ENCODE measurements at regions not wholly inside any gene's neighbourhood (a gene's known extent, or its start where the extent isn't known, plus 50 kb on each side); places are given as distances from the start of the nearest gene placed in this dataset.

DNA sequence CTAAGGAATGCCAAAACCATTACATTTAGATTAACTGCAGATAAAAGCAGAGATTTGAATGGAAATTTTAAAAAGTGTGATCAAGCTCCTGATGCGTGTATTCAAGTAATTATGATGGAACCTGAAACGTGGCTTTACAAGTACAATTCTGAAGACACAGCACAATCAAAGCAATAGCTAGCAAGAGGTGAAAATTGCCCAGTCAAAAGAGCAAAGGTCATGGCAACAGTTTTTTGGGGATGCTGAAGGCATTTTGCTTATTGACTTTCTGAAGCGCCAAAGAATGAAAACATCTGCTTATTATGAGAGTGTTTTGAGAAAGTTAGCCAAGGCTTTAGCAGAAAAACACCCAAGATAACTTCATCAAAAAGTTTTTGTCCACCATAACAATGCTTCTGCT is 389.6 kb upstream of the TENM4 start:
- ATAC-seq (no peak), DNase-seq (no peak)
- intact Hi-C loops (cut with DNase I, micrococcal nuclease) = no loop called here

- DNase-seq (no peak), ATAC-seq (no peak)
- intact Hi-C loops (cut with DNase I, micrococcal nuclease) = no loop called here
These were observed 389.1 kb upstream of the TENM4 start for GRCh38 chr11:79829891-79830290.

DNA sequence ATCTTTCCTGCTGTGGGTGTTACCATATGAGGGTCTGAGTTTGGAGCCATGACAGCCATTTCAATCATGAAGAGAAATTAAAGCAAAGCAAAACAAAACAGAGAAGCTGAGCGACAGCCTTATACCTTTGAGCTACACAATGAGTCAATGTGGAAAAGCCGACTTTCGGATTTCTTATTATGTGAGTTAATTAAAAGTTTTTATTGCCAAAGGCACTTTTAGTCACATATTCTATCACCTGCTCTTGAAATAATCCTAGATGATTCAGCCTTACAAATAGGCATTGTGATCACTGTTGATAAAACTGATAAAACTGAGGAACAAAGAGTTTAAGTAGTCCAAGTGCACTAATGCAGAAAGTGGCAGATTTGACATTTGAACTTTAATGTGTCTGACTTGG is 381.9 kb upstream of the TENM4 start:
- intact Hi-C loops (cut with DNase I, micrococcal nuclease) = no loop called here
- DNase-seq (no peak), ATAC-seq (no peak)

GRCh38 chr11:79813551-79813950 is 372.7 kb upstream of the TENM4 start:
- DNase-seq = no peak
- no peak for ATAC-seq
- intact Hi-C loops (cut with DNase I, micrococcal nuclease) = no loop called here

- intact Hi-C loops (cut with DNase I, micrococcal nuclease) = no loop called here
- ATAC-seq (peak; percentile 52), DNase-seq (no peak)
These were observed 368.7 kb upstream of the TENM4 start for GRCh38 chr11:79809487-79809886.

DNA sequence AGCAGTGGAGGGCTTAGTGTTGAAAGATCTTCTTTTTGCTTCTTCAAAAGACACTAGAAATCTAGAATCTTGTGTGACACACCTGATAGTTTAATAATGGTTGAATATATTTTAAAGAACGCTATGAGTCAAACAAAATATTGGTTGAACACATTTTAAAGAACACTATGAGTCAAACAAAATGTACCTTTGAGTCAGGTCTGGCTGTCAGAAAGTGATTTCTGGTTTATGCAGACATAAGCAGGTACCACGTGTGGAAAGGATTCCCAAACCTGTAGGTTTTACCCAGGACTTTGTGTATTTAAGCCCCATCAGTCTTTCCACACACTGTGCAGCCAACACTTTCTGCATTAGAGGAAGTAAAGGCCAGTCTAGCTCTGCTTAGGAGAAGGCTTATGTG is 366.7 kb upstream of the TENM4 start:
- no peak for DNase-seq
- intact Hi-C loops (cut with DNase I, micrococcal nuclease) = no loop called here
- ATAC-seq = no peak

GRCh38 chr11:79796704-79797103 is 355.9 kb upstream of the TENM4 start:
- DNase-seq (no peak), ATAC-seq (no peak)
- intact Hi-C loops (cut with DNase I, micrococcal nuclease) = no loop called here

GRCh38 chr11:79794484-79795393 is 353.9 kb upstream of the TENM4 start:
- intact Hi-C loops (cut with DNase I, micrococcal nuclease) = no loop called here
- DNase-seq = no peak
- ATAC-seq = no peak

- intact Hi-C loops (cut with DNase I, micrococcal nuclease) = no loop called here
- ATAC-seq = no peak
- no peak for DNase-seq
These were observed 353.2 kb upstream of the TENM4 start for GRCh38 chr11:79794057-79794456.

GRCh38 chr11:79786961-79787360 is 346.1 kb upstream of the TENM4 start:
- intact Hi-C loops (cut with DNase I, micrococcal nuclease) = no loop called here
- DNase-seq (no peak), ATAC-seq (no peak)

DNA sequence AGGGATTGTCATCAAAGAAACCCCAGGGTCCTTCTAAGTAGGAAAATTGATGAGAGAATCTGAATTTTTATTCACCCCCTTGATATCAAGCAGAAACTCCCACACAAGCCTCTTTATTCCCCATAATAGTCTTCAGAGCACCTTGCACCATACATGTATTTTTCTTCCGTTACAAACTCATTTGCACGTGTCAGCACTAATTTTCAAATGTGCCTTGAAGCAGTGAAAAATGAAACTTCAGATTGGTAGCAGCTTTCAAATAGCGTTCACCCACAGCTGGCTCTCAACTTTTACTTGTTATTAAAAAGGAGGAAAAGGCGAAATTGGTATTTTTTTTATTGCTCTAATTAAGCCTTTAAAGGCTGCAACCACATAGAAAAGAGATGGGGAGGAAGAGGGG is 343.0 kb upstream of the TENM4 start:
- DNase-seq = no peak
- no peak for ATAC-seq
- intact Hi-C loops (cut with DNase I, micrococcal nuclease) = no loop called here

DNA sequence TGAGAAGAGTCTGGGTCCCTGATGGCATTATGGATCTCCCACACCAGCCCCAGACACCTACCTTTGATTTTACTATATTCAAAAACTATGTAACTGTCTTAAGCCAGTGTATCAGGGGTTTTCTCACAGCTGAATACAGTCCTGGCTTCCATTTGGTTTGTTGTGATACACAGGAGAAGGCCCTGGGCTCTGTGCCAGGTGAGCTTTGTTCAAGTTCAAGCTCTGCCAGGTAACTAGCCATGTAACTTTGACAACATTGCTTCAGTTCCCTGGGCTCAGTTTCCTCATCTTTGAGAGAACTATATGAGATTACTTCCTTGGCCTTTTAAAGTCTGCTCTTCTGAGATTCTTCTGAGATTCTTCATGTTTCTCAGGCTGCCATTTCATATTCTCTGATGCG is 327.5 kb upstream of the TENM4 start:
- intact Hi-C loops (cut with DNase I, micrococcal nuclease) = no loop called here
- peak; percentile 60 for ATAC-seq
- DNase-seq = peak in 1 of 2 donors; percentile 53

DNA sequence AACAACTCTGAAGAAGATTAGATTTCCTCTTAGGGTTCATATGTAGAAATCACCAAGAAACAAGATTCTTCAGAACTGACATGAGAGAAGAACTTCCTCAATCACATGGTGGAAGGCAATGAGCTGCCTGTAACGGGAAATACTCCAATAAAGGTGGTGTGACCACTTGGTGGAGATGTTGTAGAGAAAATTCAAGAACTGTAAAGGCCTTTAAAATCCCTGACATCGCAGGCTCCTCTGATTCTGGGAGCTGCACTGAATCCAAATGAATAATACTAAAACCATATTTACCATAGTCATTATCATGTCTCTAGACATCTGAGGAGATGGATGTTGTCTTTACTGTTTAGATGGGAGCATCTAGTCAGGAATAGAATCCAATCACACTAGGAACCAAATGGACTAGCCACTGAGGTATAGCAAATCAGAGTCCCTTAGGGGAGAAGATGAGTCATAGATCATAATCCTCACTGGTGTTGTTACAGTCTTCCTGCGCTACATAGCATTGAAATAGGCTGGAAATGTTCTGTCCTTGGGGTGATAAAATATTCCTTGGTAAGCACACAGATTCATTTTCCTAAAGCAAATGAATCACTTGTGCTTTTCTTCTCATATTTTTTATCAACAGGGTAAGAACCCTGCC is 321.6 kb upstream of the TENM4 start:
- ATAC-seq (peak; percentile 54), DNase-seq (no peak)
- intact Hi-C loops (cut with DNase I, micrococcal nuclease) = no loop called here

- intact Hi-C loops (cut with DNase I, micrococcal nuclease) = no loop called here
- no peak for ATAC-seq
- no peak for DNase-seq
These were observed 317.5 kb upstream of the TENM4 start for GRCh38 chr11:79758325-79758724.

DNA sequence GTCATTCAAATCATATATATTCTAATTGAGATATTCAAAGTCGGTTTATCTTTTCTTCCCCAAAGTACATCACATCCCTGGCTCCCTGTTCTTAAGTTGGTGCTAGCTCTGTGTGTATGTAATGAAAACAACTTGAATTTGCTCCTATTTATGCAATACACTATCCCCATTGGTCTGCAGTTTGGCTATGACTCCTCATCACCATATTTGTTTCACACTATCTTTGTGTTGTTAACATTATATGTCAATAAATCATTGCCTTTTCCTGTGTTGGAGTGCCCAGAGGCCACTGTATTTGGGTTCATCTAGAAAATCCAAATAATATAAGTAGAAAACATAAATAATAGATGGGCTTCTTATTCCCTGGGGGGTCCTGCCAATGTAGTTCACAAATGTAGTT is 306.6 kb upstream of the TENM4 start:
- intact Hi-C loops (cut with DNase I, micrococcal nuclease) = no loop called here
- DNase-seq (no peak), ATAC-seq (no peak)

GRCh38 chr11:79744941-79745340 is 304.1 kb upstream of the TENM4 start:
- ATAC-seq (no peak), DNase-seq (no peak)
- intact Hi-C loops (cut with DNase I, micrococcal nuclease) = no loop called here

DNA sequence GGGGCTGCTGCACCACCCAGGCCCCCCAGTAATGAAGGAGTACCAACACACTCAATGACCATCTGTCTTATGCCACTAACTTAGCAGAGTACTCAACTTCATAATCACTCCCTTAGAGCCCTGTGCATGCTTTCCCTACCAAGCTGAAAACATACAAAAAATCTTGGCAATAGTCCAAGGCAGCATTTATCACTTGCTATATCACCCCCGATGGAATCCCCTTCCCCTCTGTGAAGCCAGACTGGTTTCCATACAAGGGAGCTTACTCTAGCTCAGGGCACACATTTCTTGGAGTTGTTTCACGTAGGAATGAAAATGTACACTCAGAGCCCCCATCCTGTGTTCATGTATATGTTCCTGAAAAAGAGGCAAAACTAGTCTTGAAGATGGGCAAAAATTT is 301.3 kb upstream of the TENM4 start:
- intact Hi-C loops (cut with DNase I, micrococcal nuclease) = no loop called here
- ATAC-seq (no peak), DNase-seq (no peak)

- no peak for DNase-seq
- ATAC-seq = no peak
- intact Hi-C loops (cut with DNase I, micrococcal nuclease) = no loop called here
These were observed 298.8 kb upstream of the TENM4 start for GRCh38 chr11:79739591-79739990.

DNA sequence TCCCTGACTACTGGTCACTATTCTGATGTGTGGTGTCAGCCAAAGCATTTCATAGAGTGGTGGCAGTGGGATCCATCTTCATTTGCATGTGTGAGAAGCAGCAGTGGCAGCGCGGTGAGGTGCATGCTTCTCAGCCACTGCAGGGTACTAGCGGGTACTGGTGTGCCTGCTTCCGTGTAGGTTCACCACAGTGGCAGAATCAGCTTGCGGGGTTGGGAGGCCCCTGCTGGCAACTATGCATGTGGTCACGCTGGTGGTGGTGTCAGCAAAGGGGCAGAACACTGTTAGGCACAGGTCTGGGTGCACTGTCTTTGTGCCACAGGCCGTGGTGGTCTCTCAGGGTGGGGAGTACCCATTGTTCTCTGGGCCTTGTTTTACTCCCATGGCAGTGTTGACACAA is 286.4 kb upstream of the TENM4 start:
- DNase-seq = no peak
- intact Hi-C loops (cut with DNase I, micrococcal nuclease) = no loop called here
- ATAC-seq = no peak

DNA sequence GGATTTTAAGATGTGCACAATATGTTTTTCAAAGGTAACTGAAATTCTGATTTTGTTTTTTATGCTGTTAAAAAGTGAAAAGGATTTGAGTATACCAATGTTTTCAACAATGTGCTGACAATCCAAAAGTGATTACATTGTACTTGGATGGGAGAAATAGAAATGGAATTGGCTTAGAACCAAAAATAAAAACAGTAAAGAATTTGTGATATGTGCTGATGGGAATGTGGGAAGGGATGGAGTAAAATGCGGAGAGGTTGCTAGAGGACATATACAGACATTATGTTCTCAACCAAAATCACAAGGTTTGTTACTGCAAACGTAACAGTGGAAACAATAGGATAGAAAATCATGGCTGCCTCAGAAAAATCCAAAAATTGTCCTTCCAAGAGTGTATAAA is 279.3 kb upstream of the TENM4 start:
- no peak for ATAC-seq
- no peak for DNase-seq
- intact Hi-C loops (cut with DNase I, micrococcal nuclease) = no loop called here
